ENCODE measurements at regions not wholly inside any gene's neighbourhood (a gene's known extent, or its start where the extent isn't known, plus 50 kb on each side); places are given as distances from the start of the nearest gene placed in this dataset.
"Not testable (repeated sequence)": the region's sequence is repeated elsewhere in the genome, so short reads cannot be mapped to it uniquely, and the experiment has no call there.

GRCh38 chr2:128666596-128666995 lies 347.9 kb upstream of the HS6ST1 start:
- no peaks in the 10 kb centered on the region for H3K79me2 ChIP-seq (ENCODE audit: control insufficient read depth, low read length)
- H3K4me3 ChIP-seq (ENCODE audit: low read length), result no peak overlapping the region
- no peak for TF ChIP-seq CTCF (IDR thresholded peaks at IDR 0.05; ENCODE audit: low read depth, low read length, poor library complexity, severe bottlenecking)
- no peak for TF ChIP-seq EZH2phosphoT487 (IDR thresholded peaks at IDR 0.05; ENCODE audit: borderline replicate concordance, low read length)
- H3K4me1 ChIP-seq (ENCODE audit: control insufficient read depth, low read length), result no peaks in the 10 kb centered on the region
- H3K27ac ChIP-seq (ENCODE audit: low read depth, low read length), result no peak overlapping the region
- no peaks in the 10 kb centered on the region for H3F3A ChIP-seq (ENCODE audit: control insufficient read depth, insufficient read depth)
- no peaks in the 10 kb centered on the region for H3K36me3 ChIP-seq (ENCODE audit: control insufficient read depth, low read length)
- no peak overlapping the region for H3K4me2 ChIP-seq (ENCODE audit: low read length)
- no peaks in the 10 kb centered on the region for H3K9me2 ChIP-seq (replicated peaks; ENCODE audit: control insufficient read depth, low read length)
- no peaks in the 10 kb centered on the region for H3K27me3 ChIP-seq (ENCODE audit: control insufficient read depth, low read length)
- no peaks in the 10 kb centered on the region for H3K9me3 ChIP-seq (ENCODE audit: control insufficient read depth, insufficient read depth, low read length)
- H4K20me1 ChIP-seq (ENCODE audit: control insufficient read depth, insufficient read depth, low read depth, low read length), result no peaks in the 10 kb centered on the region

- H4K20me1 ChIP-seq (ENCODE audit: control insufficient read depth, insufficient read depth, low read depth, low read length), result no peaks in the 10 kb centered on the region
- TF ChIP-seq EZH2phosphoT487 (IDR thresholded peaks at IDR 0.05; ENCODE audit: borderline replicate concordance, low read length), result no peak
- no peaks in the 10 kb centered on the region for H3F3A ChIP-seq (ENCODE audit: control insufficient read depth, insufficient read depth)
- H3K27me3 ChIP-seq (ENCODE audit: control insufficient read depth, low read length), result no peaks in the 10 kb centered on the region
- no peak overlapping the region for H3K27ac ChIP-seq (ENCODE audit: low read depth, low read length)
- H3K9me3 ChIP-seq (ENCODE audit: control insufficient read depth, insufficient read depth, low read length), result no peaks in the 10 kb centered on the region
- no peaks in the 10 kb centered on the region for H3K36me3 ChIP-seq (ENCODE audit: control insufficient read depth, low read length)
- no peak overlapping the region for H3K4me2 ChIP-seq (ENCODE audit: low read length)
- no peaks in the 10 kb centered on the region for H3K9me2 ChIP-seq (replicated peaks; ENCODE audit: control insufficient read depth, low read length)
- H3K4me3 ChIP-seq (ENCODE audit: low read length), result no peak overlapping the region
- H3K4me1 ChIP-seq (ENCODE audit: control insufficient read depth, low read length), result no peaks in the 10 kb centered on the region
- no peaks in the 10 kb centered on the region for H3K79me2 ChIP-seq (ENCODE audit: control insufficient read depth, low read length)
Measured at GRCh38 chr2:128667391-128667790, 348.7 kb upstream of the HS6ST1 start.

GRCh38 chr2:128668946-128669345 lies 350.3 kb upstream of the HS6ST1 start:
- H3K27ac ChIP-seq (ENCODE audit: low read depth, low read length), result no peak overlapping the region
- no peaks in the 10 kb centered on the region for H3K27me3 ChIP-seq (ENCODE audit: control insufficient read depth, low read length)
- no peaks in the 10 kb centered on the region for H3K79me2 ChIP-seq (ENCODE audit: control insufficient read depth, low read length)
- TF ChIP-seq CTCF (IDR thresholded peaks at IDR 0.05; ENCODE audit: low read depth, low read length, poor library complexity, severe bottlenecking), result no peak
- no peak for TF ChIP-seq EZH2phosphoT487 (IDR thresholded peaks at IDR 0.05; ENCODE audit: borderline replicate concordance, low read length)
- H3K36me3 ChIP-seq (ENCODE audit: control insufficient read depth, low read length), result no peaks in the 10 kb centered on the region
- no peaks in the 10 kb centered on the region for H4K20me1 ChIP-seq (ENCODE audit: control insufficient read depth, insufficient read depth, low read depth, low read length)
- no peak overlapping the region for H3K4me3 ChIP-seq (ENCODE audit: low read length)
- H3K9me2 ChIP-seq (replicated peaks; ENCODE audit: control insufficient read depth, low read length), result no peaks in the 10 kb centered on the region
- H3F3A ChIP-seq (ENCODE audit: control insufficient read depth, insufficient read depth), result no peaks in the 10 kb centered on the region
- no peaks in the 10 kb centered on the region for H3K4me1 ChIP-seq (ENCODE audit: control insufficient read depth, low read length)
- H3K4me2 ChIP-seq (ENCODE audit: low read length), result no peak overlapping the region
- no peaks in the 10 kb centered on the region for H3K9me3 ChIP-seq (ENCODE audit: control insufficient read depth, insufficient read depth, low read length)

- no peak overlapping the region for H3K4me2 ChIP-seq (ENCODE audit: low read length)
- no peak overlapping the region for H3K27ac ChIP-seq (ENCODE audit: low read depth, low read length)
- H3K79me2 ChIP-seq (ENCODE audit: control insufficient read depth, low read length), result no peaks in the 10 kb centered on the region
- no peaks in the 10 kb centered on the region for H3K36me3 ChIP-seq (ENCODE audit: control insufficient read depth, low read length)
- H3K9me3 ChIP-seq (ENCODE audit: control insufficient read depth, insufficient read depth, low read length), result no peaks in the 10 kb centered on the region
- no peaks in the 10 kb centered on the region for H3K4me1 ChIP-seq (ENCODE audit: control insufficient read depth, low read length)
- H3K27me3 ChIP-seq (ENCODE audit: control insufficient read depth, low read length), result no peaks in the 10 kb centered on the region
- no peaks in the 10 kb centered on the region for H3F3A ChIP-seq (ENCODE audit: control insufficient read depth, insufficient read depth)
- H3K9me2 ChIP-seq (replicated peaks; ENCODE audit: control insufficient read depth, low read length), result no peaks in the 10 kb centered on the region
- H3K4me3 ChIP-seq (ENCODE audit: low read length), result no peak overlapping the region
- TF ChIP-seq EZH2phosphoT487 (IDR thresholded peaks at IDR 0.05; ENCODE audit: borderline replicate concordance, low read length) (no peak), CTCF (IDR thresholded peaks at IDR 0.05; ENCODE audit: low read depth, low read length, poor library complexity, severe bottlenecking) (no peak)
- no peaks in the 10 kb centered on the region for H4K20me1 ChIP-seq (ENCODE audit: control insufficient read depth, insufficient read depth, low read depth, low read length)
Measured at GRCh38 chr2:128670066-128670465, 351.4 kb upstream of the HS6ST1 start.

- not testable (repeated sequence) for H3K9me3 ChIP-seq (ENCODE audit: control insufficient read depth, insufficient read depth, low read length); H3K79me2 ChIP-seq (ENCODE audit: control insufficient read depth, low read length); H3K4me1 ChIP-seq (ENCODE audit: control insufficient read depth, low read length); H3K9me2 ChIP-seq (replicated peaks; ENCODE audit: control insufficient read depth, low read length); H3K27me3 ChIP-seq (ENCODE audit: control insufficient read depth, low read length); H3K36me3 ChIP-seq (ENCODE audit: control insufficient read depth, low read length); H3F3A ChIP-seq (ENCODE audit: control insufficient read depth, insufficient read depth); H3K4me3 ChIP-seq (ENCODE audit: low read length); H3K27ac ChIP-seq (ENCODE audit: low read depth, low read length); H3K4me2 ChIP-seq (ENCODE audit: low read length); H4K20me1 ChIP-seq (ENCODE audit: control insufficient read depth, insufficient read depth, low read depth, low read length)
Measured at GRCh38 chr2:128671981-128672757, 353.5 kb upstream of the HS6ST1 start.

- not testable (repeated sequence) for H3K36me3 ChIP-seq (ENCODE audit: control insufficient read depth, low read length); H3K27me3 ChIP-seq (ENCODE audit: control insufficient read depth, low read length); H3K9me3 ChIP-seq (ENCODE audit: control insufficient read depth, insufficient read depth, low read length); H3K27ac ChIP-seq (ENCODE audit: low read depth, low read length); H3K9me2 ChIP-seq (replicated peaks; ENCODE audit: control insufficient read depth, low read length); H3K4me3 ChIP-seq (ENCODE audit: low read length); H3K4me1 ChIP-seq (ENCODE audit: control insufficient read depth, low read length); H3K79me2 ChIP-seq (ENCODE audit: control insufficient read depth, low read length); H4K20me1 ChIP-seq (ENCODE audit: control insufficient read depth, insufficient read depth, low read depth, low read length); H3F3A ChIP-seq (ENCODE audit: control insufficient read depth, insufficient read depth); H3K4me2 ChIP-seq (ENCODE audit: low read length)
Measured at GRCh38 chr2:128679680-128680079, 361.0 kb upstream of the HS6ST1 start.

Data from DOHH2 (cell line).